PC-9 (cell line): ENCODE measurements at regions not wholly inside any gene's neighbourhood (a gene's known extent, or its start where the extent isn't known, plus 50 kb on each side); places are given as distances from the start of the nearest gene placed in this dataset.

Experiments used
- CTCF ChIP-seq: fragments of 200-600 bp; sonication (generic); conservative IDR thresholded peaks from 2 replicates; pipeline ENCODE4 v1.6.1; 2017; ENCODE audit warnings: mixed run types, antibody characterized with exemption, mild to moderate bottlenecking, moderate library complexity
- EZH2 ChIP-seq: fragments of 200-600 bp; sonication (generic); IDR thresholded peaks from 2 replicates; pipeline ENCODE4 v1.8.0; 2017; ENCODE audit warnings: antibody characterized with exemption, low read depth

- TF ChIP-seq CTCF (no peak), EZH2 (no peak)
These were observed 1850.2 kb upstream of the RAG2 start for GRCh38 chr11:38448284-38448683.
